ENCODE measurements at regions not wholly inside any gene's neighbourhood (a gene's known extent, or its start where the extent isn't known, plus 50 kb on each side); places are given as distances from the start of the nearest gene placed in this dataset.
"Not testable (repeated sequence)": the region's sequence is repeated elsewhere in the genome, so short reads cannot be mapped to it uniquely, and the experiment has no call there.

- DNase-seq (ENCODE audit: low spot score), result not testable (repeated sequence)
Measured at GRCh38 chr7:81182056-81182455, 263.2 kb upstream of the SEMA3C start.

GRCh38 chr7:81181066-81181465 is 262.2 kb upstream of the SEMA3C start:
- DNase-seq (ENCODE audit: low spot score), result no peak

GRCh38 chr7:81180573-81180972 is 261.7 kb upstream of the SEMA3C start:
- DNase-seq (ENCODE audit: low spot score), result no peak

GRCh38 chr7:81175275-81175940 is 256.6 kb upstream of the SEMA3C start:
- no peak for DNase-seq (ENCODE audit: low spot score)

GRCh38 chr7:81173766-81174281 is 255.0 kb upstream of the SEMA3C start:
- no peak for DNase-seq (ENCODE audit: low spot score)

- no peak for DNase-seq (ENCODE audit: low spot score)
Measured at GRCh38 chr7:81170291-81170690, 251.4 kb upstream of the SEMA3C start.

GRCh38 chr7:81167934-81168333 is 249.1 kb upstream of the SEMA3C start:
- DNase-seq (ENCODE audit: low spot score), result no peak

GRCh38 chr7:81165070-81165469 is 246.2 kb upstream of the SEMA3C start:
- no peak for DNase-seq (ENCODE audit: low spot score)

GRCh38 chr7:81162771-81163525 is 244.1 kb upstream of the SEMA3C start:
- peak; percentile 38 for DNase-seq (ENCODE audit: low spot score)

- DNase-seq (ENCODE audit: low spot score), result no peak
Measured at GRCh38 chr7:81162234-81162633, 243.4 kb upstream of the SEMA3C start.

- DNase-seq (ENCODE audit: low spot score), result peak; percentile 93
Measured at GRCh38 chr7:81161451-81162075, 242.7 kb upstream of the SEMA3C start.

GRCh38 chr7:81159402-81159801 is 240.6 kb upstream of the SEMA3C start:
- peak; percentile 49 for DNase-seq (ENCODE audit: low spot score)

- no peak for DNase-seq (ENCODE audit: low spot score)
Measured at GRCh38 chr7:81158189-81158588, 239.3 kb upstream of the SEMA3C start.

GRCh38 chr7:81155654-81156373 is 237.0 kb upstream of the SEMA3C start:
- DNase-seq (ENCODE audit: low spot score), result peak; percentile 88

GRCh38 chr7:81154565-81154964 is 235.7 kb upstream of the SEMA3C start:
- no peak for DNase-seq (ENCODE audit: low spot score)

GRCh38 chr7:81152925-81153324 is 234.1 kb upstream of the SEMA3C start:
- DNase-seq (ENCODE audit: low spot score), result not testable (repeated sequence)

- no peak for DNase-seq (ENCODE audit: low spot score)
Measured at GRCh38 chr7:81150951-81151361, 232.1 kb upstream of the SEMA3C start.

GRCh38 chr7:81143856-81144255 is 225.0 kb upstream of the SEMA3C start:
- DNase-seq (ENCODE audit: low spot score), result no peak

- not testable (repeated sequence) for DNase-seq (ENCODE audit: low spot score)
Measured at GRCh38 chr7:81141257-81142205, 222.7 kb upstream of the SEMA3C start.

- DNase-seq (ENCODE audit: low spot score), result no peak
Measured at GRCh38 chr7:81140775-81141174, 221.9 kb upstream of the SEMA3C start.

GRCh38 chr7:81140252-81140651 is 221.4 kb upstream of the SEMA3C start:
- no peak for DNase-seq (ENCODE audit: low spot score)
